BJ (cell line): ENCODE measurements at regions not wholly inside any gene's neighbourhood (a gene's known extent, or its start where the extent isn't known, plus 50 kb on each side); places are given as distances from the start of the nearest gene placed in this dataset.

Experiments used
- CTCF ChIA-PET: fragments of 350-600 bp; formaldehyde crosslinking; extraction: SDS; loops from one replicate; lab custom pipeline; 2021; ENCODE audit warnings: antibody characterized with exemption, inconsistent platforms; lab: Yijun Ruan, JAX
- POLR2A ChIA-PET: fragments of 300-600 bp; sonication (Branson Sonifier 250); formaldehyde crosslinking; extraction: SDS; loops from one replicate; lab custom pipeline; 2021; ENCODE audit warnings: antibody characterized with exemption; lab: Charles Lee
- DNase-seq: peaks from one replicate; pipeline ENCODE4 v3.0.0-alpha.2; 2011; ENCODE audit warnings: low read depth
- H3K27me3 ChIP-seq: 2 replicates; pipeline ENCODE4 v1.6.0; 2011; ENCODE audit warnings: low read length; ENCODE audit not compliant: control insufficient read depth, insufficient read depth
- H3K36me3 ChIP-seq: 2 replicates; pipeline ENCODE4 v1.5.1; 2011; ENCODE audit warnings: low read length; ENCODE audit not compliant: control insufficient read depth, insufficient read depth
- H3K4me3 ChIP-seq: 2 replicates; pipeline ENCODE4 v1.5.1; 2011; ENCODE audit warnings: low read depth, mild to moderate bottlenecking, control low read depth, low read length
- CTCF ChIP-seq: IDR thresholded peaks from 2 replicates; pipeline ENCODE4 v1.5.1; 2011; ENCODE audit warnings: low read depth, mild to moderate bottlenecking, control low read depth, inconsistent platforms, low read length, moderate library complexity; ENCODE audit not compliant: insufficient read depth

- TF ChIP-seq CTCF = no peak
- no peaks in the 10 kb centered on the region for H3K36me3 ChIP-seq
- no peaks in the 10 kb centered on the region for H3K27me3 ChIP-seq
- no peak for DNase-seq
- no peak overlapping the region for H3K4me3 ChIP-seq
- ChIA-PET CTCF (no interaction called here), POLR2A (no interaction called here)
Measured at GRCh38 chr1:5704561-5705514, 287.4 kb downstream of the NPHP4 start.

- no peak for TF ChIP-seq CTCF
- no peaks in the 10 kb centered on the region for H3K27me3 ChIP-seq
- H3K4me3 ChIP-seq = no peak overlapping the region
- ChIA-PET CTCF (no interaction called here), POLR2A (no interaction called here)
- no peaks in the 10 kb centered on the region for H3K36me3 ChIP-seq
- DNase-seq = no peak
Measured at GRCh38 chr1:5701642-5702041, 290.6 kb downstream of the NPHP4 start.

GRCh38 chr1:5693568-5693967 is 298.7 kb downstream of the NPHP4 start:
- ChIA-PET CTCF (interaction anchor here (0.6 kb wide), 1 partner anchor 241 kb away, joined by 3 read pairs; no protein-coding TSS in a partner anchor), POLR2A (no interaction called here)
- DNase-seq = no peak
- Histone ChIP-seq H3K27me3 (no peaks in the 10 kb centered on the region), H3K36me3 (no peaks in the 10 kb centered on the region), H3K4me3 (no peak overlapping the region)
- TF ChIP-seq CTCF = no peak

GRCh38 chr1:5692664-5693063 is 299.6 kb downstream of the NPHP4 start:
- Histone ChIP-seq H3K4me3 (no peak overlapping the region), H3K27me3 (no peaks in the 10 kb centered on the region), H3K36me3 (no peaks in the 10 kb centered on the region)
- POLR2A ChIA-PET = no interaction called here
- CTCF ChIA-PET = no interaction called here
- TF ChIP-seq CTCF = no peak
- no peak for DNase-seq

GRCh38 chr1:5691795-5692509 is 300.3 kb downstream of the NPHP4 start:
- Histone ChIP-seq H3K4me3 (no peak overlapping the region), H3K36me3 (no peaks in the 10 kb centered on the region), H3K27me3 (no peaks in the 10 kb centered on the region)
- ChIA-PET POLR2A (no interaction called here), CTCF (no interaction called here)
- DNase-seq = no peak
- no peak for TF ChIP-seq CTCF
